ENCODE measurements at regions not wholly inside any gene's neighbourhood (a gene's known extent, or its start where the extent isn't known, plus 50 kb on each side); places are given as distances from the start of the nearest gene placed in this dataset.

- ATAC-seq (replicated peaks in 1 of 4) = no peak
- WGBS (ENCODE audit: insufficient coverage) = 96% methylated on average over 9 of the region's 10 CpGs
- CTCF ChIA-PET = no interaction called here
Observed at GRCh38 chr9:99478469-99479027, 256.5 kb downstream of the SEC61B start.

GRCh38 chr9:99479929-99480328 lies 257.8 kb downstream of the SEC61B start:
- H3K4me1 ChIP-seq (ENCODE audit: control insufficient read depth in 1 of 2, extremely low read depth in 1 of 2, insufficient read depth in 2 of 2, low read length in 2 of 2) = no peaks in the 10 kb centered on the region

More at GRCh38 chr9:99478469-99479027, 256.5 kb downstream of the SEC61B start:
- H3K4me3 ChIP-seq (ENCODE audit: control insufficient read depth in 1 of 2, extremely low read depth in 1 of 2, low read length in 1 of 2) = no peak overlapping the region
- peaks cover 6 to 9% of the 10 kb centered on the region in 2 donors for H3K27me3 Mint-ChIP-seq
- POLR2A ChIA-PET = no interaction called here
- no peaks in the 10 kb centered on the region for H3K36me3 Mint-ChIP-seq
- no peaks in the 10 kb centered on the region for H3K9me3 ChIP-seq
- H3K4me3 Mint-ChIP-seq = no peak overlapping the region
- no peaks in the 10 kb centered on the region for H3K9me3 Mint-ChIP-seq
- H3K27ac ChIP-seq (ENCODE audit: low read length) = no peak overlapping the region
- H3K4me1 ChIP-seq (ENCODE audit: control insufficient read depth in 1 of 2, extremely low read depth in 1 of 2, insufficient read depth in 2 of 2, low read length in 2 of 2) = no peaks in the 10 kb centered on the region
- H3K36me3 ChIP-seq (ENCODE audit: control insufficient read depth in 2 of 2, extremely low read depth in 1 of 2, insufficient read depth in 1 of 2, low read length in 1 of 2) = no peaks in the 10 kb centered on the region
- H3K27ac Mint-ChIP-seq = no peak overlapping the region
- H3K4me1 Mint-ChIP-seq = no peaks in the 10 kb centered on the region
- no peak for DNase-seq
- H3K27me3 ChIP-seq (replicated peaks in 1 of 2; ENCODE audit: control insufficient read depth in 2 of 2, extremely low read depth in 1 of 2, insufficient read depth in 2 of 2, low read length in 1 of 2) = peaks cover 0 to 4% of the 10 kb centered on the region in 2 experiments

GRCh38 chr9:99485459-99485858 lies 263.4 kb downstream of the SEC61B start:
- no peaks in the 10 kb centered on the region for H3K4me1 ChIP-seq (ENCODE audit: control insufficient read depth in 1 of 2, extremely low read depth in 1 of 2, insufficient read depth in 2 of 2, low read length in 2 of 2)
- Mint-ChIP-seq H3K4me1 (no peaks in the 10 kb centered on the region), H3K27me3 (peaks cover 17 to 20% of the 10 kb centered on the region in 2 donors), H3K27ac (no peak overlapping the region), H3K9me3 (peaks cover 0 to 9% (median 6%) of the 10 kb centered on the region in 3 donors), H3K36me3 (no peaks in the 10 kb centered on the region), H3K4me3 (no peak overlapping the region)
- CTCF ChIA-PET = no interaction called here
- no peaks in the 10 kb centered on the region for H3K36me3 ChIP-seq (ENCODE audit: control insufficient read depth in 2 of 2, extremely low read depth in 1 of 2, insufficient read depth in 1 of 2, low read length in 1 of 2)
- 100% methylated on average over 2 of the region's 2 CpGs for WGBS (ENCODE audit: insufficient coverage)
- H3K4me3 ChIP-seq (ENCODE audit: control insufficient read depth in 1 of 2, extremely low read depth in 1 of 2, low read length in 1 of 2) = no peak overlapping the region
- no peak for DNase-seq
- H3K9me3 ChIP-seq = no peaks in the 10 kb centered on the region
- ATAC-seq (replicated peaks in 1 of 4) = no peak
- H3K27me3 ChIP-seq (replicated peaks in 1 of 2; ENCODE audit: control insufficient read depth in 2 of 2, extremely low read depth in 1 of 2, insufficient read depth in 2 of 2, low read length in 1 of 2) = peaks cover 0 to 3% of the 10 kb centered on the region in 2 experiments
- no peak overlapping the region for H3K27ac ChIP-seq (ENCODE audit: low read length)
- POLR2A ChIA-PET = no interaction called here

More at GRCh38 chr9:99479929-99480328, 257.8 kb downstream of the SEC61B start:
- Mint-ChIP-seq H3K36me3 (no peaks in the 10 kb centered on the region), H3K4me1 (no peaks in the 10 kb centered on the region), H3K9me3 (peaks cover 0 to 6% (median 0%) of the 10 kb centered on the region in 3 donors), H3K4me3 (no peak overlapping the region), H3K27me3 (peaks cover 5 to 6% of the 10 kb centered on the region in 2 donors), H3K27ac (no peak overlapping the region)
- no peak for ATAC-seq (replicated peaks in 1 of 4)
- Histone ChIP-seq H3K9me3 (no peaks in the 10 kb centered on the region), H3K4me3 (ENCODE audit: control insufficient read depth in 1 of 2, extremely low read depth in 1 of 2, low read length in 1 of 2) (no peak overlapping the region), H3K36me3 (ENCODE audit: control insufficient read depth in 2 of 2, extremely low read depth in 1 of 2, insufficient read depth in 1 of 2, low read length in 1 of 2) (no peaks in the 10 kb centered on the region), H3K27me3 (replicated peaks in 1 of 2; ENCODE audit: control insufficient read depth in 2 of 2, extremely low read depth in 1 of 2, insufficient read depth in 2 of 2, low read length in 1 of 2) (peaks cover 0 to 4% of the 10 kb centered on the region in 2 experiments), H3K27ac (ENCODE audit: low read length) (no peak overlapping the region)
- POLR2A ChIA-PET = no interaction called here
- CTCF ChIA-PET = no interaction called here
- WGBS (ENCODE audit: insufficient coverage) = 79% methylated on average over 3 of the region's 3 CpGs
- no peak for DNase-seq

- ATAC-seq (replicated peaks in 1 of 4) (no peak), DNase-seq (no peak)
- H3K27me3 Mint-ChIP-seq = peaks cover 18 to 27% of the 10 kb centered on the region in 2 donors
- no peaks in the 10 kb centered on the region for H3K4me1 ChIP-seq (ENCODE audit: control insufficient read depth in 1 of 2, extremely low read depth in 1 of 2, insufficient read depth in 2 of 2, low read length in 2 of 2)
- peaks cover 0 to under 1% (median under 1%) of the 10 kb centered on the region in 3 donors for H3K4me1 Mint-ChIP-seq
- ChIA-PET CTCF (interaction anchor here in 1 of 2 donors (0.5 kb wide), 1 partner anchor 704 kb away, joined by 5 read pairs; no protein-coding TSS in a partner anchor), POLR2A (interaction anchor here in 1 of 2 donors (0.7 kb wide), 1 partner anchor 83 kb away, joined by 4 read pairs; no protein-coding TSS in a partner anchor)
- H3K4me3 ChIP-seq (ENCODE audit: control insufficient read depth in 1 of 2, extremely low read depth in 1 of 2, low read length in 1 of 2) = no peak overlapping the region
- no peaks in the 10 kb centered on the region for H3K9me3 ChIP-seq
- no peak overlapping the region for H3K4me3 Mint-ChIP-seq
- no peaks in the 10 kb centered on the region for H3K36me3 ChIP-seq (ENCODE audit: control insufficient read depth in 2 of 2, extremely low read depth in 1 of 2, insufficient read depth in 1 of 2, low read length in 1 of 2)
- H3K27me3 ChIP-seq (replicated peaks in 1 of 2; ENCODE audit: control insufficient read depth in 2 of 2, extremely low read depth in 1 of 2, insufficient read depth in 2 of 2, low read length in 1 of 2) = peaks cover 0 to 4% of the 10 kb centered on the region in 2 experiments
- H3K27ac ChIP-seq (ENCODE audit: low read length) = no peak overlapping the region
- H3K27ac Mint-ChIP-seq = no peak overlapping the region
- H3K36me3 Mint-ChIP-seq = no peaks in the 10 kb centered on the region
- H3K9me3 Mint-ChIP-seq = peaks cover 0 to 9% (median 6%) of the 10 kb centered on the region in 3 donors
Observed at GRCh38 chr9:99486684-99487083, 264.6 kb downstream of the SEC61B start.

- no peaks in the 10 kb centered on the region for H3K36me3 ChIP-seq (ENCODE audit: control insufficient read depth in 2 of 2, extremely low read depth in 1 of 2, insufficient read depth in 1 of 2, low read length in 1 of 2)
- ATAC-seq (replicated peaks in 1 of 4) = no peak
- no peaks in the 10 kb centered on the region for H3K36me3 Mint-ChIP-seq
- H3K9me3 ChIP-seq = no peaks in the 10 kb centered on the region
- no peaks in the 10 kb centered on the region for H3K4me1 ChIP-seq (ENCODE audit: control insufficient read depth in 1 of 2, extremely low read depth in 1 of 2, insufficient read depth in 2 of 2, low read length in 2 of 2)
- H3K9me3 Mint-ChIP-seq = peaks cover 0 to 9% (median 6%) of the 10 kb centered on the region in 3 donors
- H3K27ac ChIP-seq (ENCODE audit: low read length) = no peak overlapping the region
- H3K4me3 ChIP-seq (ENCODE audit: control insufficient read depth in 1 of 2, extremely low read depth in 1 of 2, low read length in 1 of 2) = no peak overlapping the region
- DNase-seq = no peak
- POLR2A ChIA-PET = no interaction called here
- H3K27ac Mint-ChIP-seq = peak overlapping the region in 1 of 2 donors; percentile 4
- no peak overlapping the region for H3K4me3 Mint-ChIP-seq
- H3K27me3 ChIP-seq (replicated peaks in 1 of 2; ENCODE audit: control insufficient read depth in 2 of 2, extremely low read depth in 1 of 2, insufficient read depth in 2 of 2, low read length in 1 of 2) = peaks cover 0 to 7% of the 10 kb centered on the region in 2 experiments
- CTCF ChIA-PET = no interaction called here
- 65% methylated on average over 4 of the region's 7 CpGs for WGBS (ENCODE audit: insufficient coverage)
- H3K27me3 Mint-ChIP-seq = peaks cover 28 to 39% of the 10 kb centered on the region in 2 donors
- H3K4me1 Mint-ChIP-seq = peaks cover 0 to 4% (median 3%) of the 10 kb centered on the region in 3 donors
Observed at GRCh38 chr9:99488131-99489059, 266.3 kb downstream of the SEC61B start.

- ChIA-PET CTCF (no interaction called here), POLR2A (no interaction called here)
- no peaks in the 10 kb centered on the region for H3K9me3 ChIP-seq
- H3K4me3 ChIP-seq (ENCODE audit: control insufficient read depth in 1 of 2, extremely low read depth in 1 of 2, low read length in 1 of 2) = no peak overlapping the region
- ATAC-seq (replicated peaks in 1 of 4) (no peak), DNase-seq (no peak)
- H3K27me3 ChIP-seq (replicated peaks in 1 of 2; ENCODE audit: control insufficient read depth in 2 of 2, extremely low read depth in 1 of 2, insufficient read depth in 2 of 2, low read length in 1 of 2) = peaks cover 0 to 7% of the 10 kb centered on the region in 2 experiments
- Mint-ChIP-seq H3K4me3 (no peak overlapping the region), H3K36me3 (no peaks in the 10 kb centered on the region), H3K27me3 (peaks cover 28 to 41% of the 10 kb centered on the region in 2 donors), H3K27ac (no peak overlapping the region), H3K4me1 (peaks cover 0 to 4% (median 3%) of the 10 kb centered on the region in 3 donors), H3K9me3 (peaks cover 0 to 6% (median 5%) of the 10 kb centered on the region in 3 donors)
- no peaks in the 10 kb centered on the region for H3K36me3 ChIP-seq (ENCODE audit: control insufficient read depth in 2 of 2, extremely low read depth in 1 of 2, insufficient read depth in 1 of 2, low read length in 1 of 2)
- no peaks in the 10 kb centered on the region for H3K4me1 ChIP-seq (ENCODE audit: control insufficient read depth in 1 of 2, extremely low read depth in 1 of 2, insufficient read depth in 2 of 2, low read length in 2 of 2)
- no peak overlapping the region for H3K27ac ChIP-seq (ENCODE audit: low read length)
Observed at GRCh38 chr9:99489060-99489413, 267.0 kb downstream of the SEC61B start.
